CD4-positive, alpha-beta T cell treated with Interleukin-6 for 4 hours (primary cell): ENCODE measurements at regions not wholly inside any gene's neighbourhood (a gene's known extent, or its start where the extent isn't known, plus 50 kb on each side); places are given as distances from the start of the nearest gene placed in this dataset.
"Not testable (repeated sequence)": the region's sequence is repeated elsewhere in the genome, so short reads cannot be mapped to it uniquely, and the experiment has no call there.

ENCODE experiments used
- DNase-seq: peaks from one replicate; pipeline ENCODE4 v3.0.0-alpha.2; 2020; ENCODE audit warnings: mixed read lengths

DNA sequence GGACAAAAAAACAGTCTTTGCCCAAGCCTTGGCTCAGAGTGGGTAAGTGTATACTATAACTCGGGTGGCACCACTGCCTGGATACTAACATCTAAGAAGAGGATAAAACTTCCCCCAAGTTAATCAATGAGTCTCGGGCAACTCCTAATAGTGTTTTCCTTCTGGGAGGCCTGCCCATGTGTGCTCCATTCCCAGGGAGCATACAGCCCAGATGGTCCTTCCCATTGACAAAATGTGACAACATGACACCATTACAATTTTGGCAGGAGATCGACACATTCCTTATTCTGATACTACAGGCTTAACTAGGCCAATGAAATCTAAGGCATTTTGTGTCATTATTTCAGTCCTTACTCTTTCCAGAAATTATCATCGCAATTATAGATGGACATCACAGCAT is 52.7 kb upstream of the CRIM1 start:
- DNase-seq, result no peak

DNA sequence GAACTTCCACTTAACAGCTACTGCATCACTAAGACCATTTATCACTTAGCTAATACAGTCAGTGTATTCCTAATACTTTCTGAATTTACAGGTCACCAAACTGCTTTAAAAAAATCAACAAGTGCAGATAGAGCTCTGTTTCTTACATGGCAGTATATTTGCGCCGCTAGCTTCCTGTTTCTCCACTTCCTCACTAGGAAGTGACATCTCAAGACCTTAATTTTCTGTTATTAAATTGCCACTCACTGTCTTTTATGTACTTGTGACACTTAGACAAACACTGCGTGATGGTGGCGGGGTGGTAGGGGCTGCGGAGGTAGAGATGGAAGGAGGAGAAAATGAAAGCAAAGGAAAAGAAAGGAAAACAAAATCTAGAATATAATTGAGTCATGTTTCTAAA is 53.7 kb upstream of the CRIM1 start:
- DNase-seq, result no peak

DNA sequence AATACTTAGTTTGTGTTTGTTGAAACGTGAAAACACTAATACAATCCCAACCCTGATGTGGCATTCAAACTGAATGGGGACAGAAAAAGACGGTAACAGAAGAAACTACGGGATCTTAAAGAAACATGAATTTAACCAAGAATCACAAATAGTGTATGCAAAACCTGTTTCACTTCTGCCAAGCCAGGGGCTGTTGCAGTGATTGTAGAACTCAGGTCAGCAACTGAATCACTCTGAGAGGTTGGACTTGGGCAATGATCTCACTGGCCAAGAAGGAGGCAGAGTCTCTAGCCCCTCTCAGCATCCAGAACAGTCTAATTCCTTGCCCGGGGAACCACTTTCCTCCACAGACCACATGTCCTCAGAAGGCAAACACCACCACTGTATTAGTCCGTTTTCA is 54.9 kb upstream of the CRIM1 start:
- DNase-seq, result no peak

DNA sequence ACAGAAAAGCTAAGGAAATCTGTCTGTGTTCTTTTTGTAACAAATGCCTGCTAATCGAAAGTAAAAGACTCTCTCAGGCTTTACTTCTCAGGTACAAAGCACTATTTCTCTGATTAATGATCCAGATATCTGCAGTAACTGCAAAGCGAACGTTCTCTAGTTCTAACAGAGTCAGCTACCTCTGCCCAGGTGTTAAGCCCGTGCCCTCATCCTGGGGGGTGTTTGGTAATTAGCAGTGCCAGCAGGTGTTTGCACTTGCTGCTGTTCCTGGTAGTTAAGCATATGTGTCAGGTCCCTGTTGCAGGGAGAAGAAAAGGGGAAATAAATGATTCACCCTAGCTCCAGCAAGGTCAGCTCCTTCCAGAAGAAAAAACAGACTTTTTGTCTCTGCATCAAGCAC is 58.8 kb upstream of the CRIM1 start:
- no peak for DNase-seq

DNA sequence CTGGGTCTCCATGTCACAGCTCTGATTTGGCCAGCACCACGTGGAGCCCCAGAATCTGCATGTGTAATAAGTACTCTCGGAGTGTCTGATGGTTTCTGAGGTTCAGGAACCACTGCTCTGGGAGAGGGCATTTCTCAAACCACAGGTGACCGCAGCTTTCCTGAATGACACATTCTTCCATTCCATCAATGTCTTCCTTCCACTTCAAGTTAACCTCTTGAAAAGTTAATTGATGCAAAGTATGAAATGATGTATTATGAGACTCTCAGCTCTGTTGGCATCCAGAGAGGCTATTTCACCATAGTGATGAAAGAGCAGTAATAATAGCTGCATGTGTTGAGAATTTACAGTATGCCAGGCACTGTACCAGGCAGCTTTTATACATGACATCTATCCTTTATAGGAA is 61.3 kb upstream of the CRIM1 start:
- no peak for DNase-seq

DNA sequence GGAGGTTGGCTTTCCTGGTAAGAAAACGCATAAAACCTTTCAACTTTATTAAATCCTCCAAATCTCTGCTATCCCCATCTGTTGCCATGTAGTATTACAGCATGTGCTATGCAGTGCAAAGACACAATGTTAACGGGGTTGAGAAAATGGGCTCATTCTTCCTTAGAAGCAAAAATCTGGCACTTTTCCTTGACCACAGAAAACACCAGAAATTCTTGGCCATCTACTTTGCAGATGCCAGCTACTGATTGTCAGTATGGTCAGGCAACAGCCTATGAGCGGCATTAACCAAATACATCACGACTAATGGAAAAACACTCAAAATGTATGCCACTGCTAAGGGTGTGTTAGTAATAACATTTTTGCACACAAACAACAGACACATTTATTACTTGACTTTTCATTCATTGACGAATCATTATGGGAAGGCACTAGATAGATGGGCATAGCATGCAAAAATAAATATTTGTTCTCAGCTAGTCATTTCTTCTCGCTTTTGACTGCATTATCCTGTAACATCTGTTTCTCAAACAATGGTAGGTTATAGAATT is 65.2 kb upstream of the CRIM1 start:
- no peak for DNase-seq

DNA sequence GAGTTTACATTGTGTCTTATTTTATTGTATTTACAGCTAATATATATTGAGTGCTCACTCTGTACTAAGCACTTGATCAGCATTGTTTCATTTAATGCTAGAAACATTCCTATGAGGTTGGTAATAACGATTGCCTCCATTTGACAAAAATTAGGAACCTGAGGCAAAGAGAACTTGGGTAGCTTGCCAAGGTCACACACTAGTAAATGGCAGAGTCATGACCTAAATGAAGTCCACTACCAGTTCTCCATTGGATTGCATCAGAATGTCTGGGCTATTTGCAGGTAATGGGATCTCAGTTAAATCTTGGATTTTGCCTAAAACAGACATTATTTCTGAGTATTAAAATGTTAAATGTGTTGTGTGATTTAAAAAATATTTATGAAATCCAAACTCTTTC is 65.8 kb upstream of the CRIM1 start:
- no peak for DNase-seq

DNA sequence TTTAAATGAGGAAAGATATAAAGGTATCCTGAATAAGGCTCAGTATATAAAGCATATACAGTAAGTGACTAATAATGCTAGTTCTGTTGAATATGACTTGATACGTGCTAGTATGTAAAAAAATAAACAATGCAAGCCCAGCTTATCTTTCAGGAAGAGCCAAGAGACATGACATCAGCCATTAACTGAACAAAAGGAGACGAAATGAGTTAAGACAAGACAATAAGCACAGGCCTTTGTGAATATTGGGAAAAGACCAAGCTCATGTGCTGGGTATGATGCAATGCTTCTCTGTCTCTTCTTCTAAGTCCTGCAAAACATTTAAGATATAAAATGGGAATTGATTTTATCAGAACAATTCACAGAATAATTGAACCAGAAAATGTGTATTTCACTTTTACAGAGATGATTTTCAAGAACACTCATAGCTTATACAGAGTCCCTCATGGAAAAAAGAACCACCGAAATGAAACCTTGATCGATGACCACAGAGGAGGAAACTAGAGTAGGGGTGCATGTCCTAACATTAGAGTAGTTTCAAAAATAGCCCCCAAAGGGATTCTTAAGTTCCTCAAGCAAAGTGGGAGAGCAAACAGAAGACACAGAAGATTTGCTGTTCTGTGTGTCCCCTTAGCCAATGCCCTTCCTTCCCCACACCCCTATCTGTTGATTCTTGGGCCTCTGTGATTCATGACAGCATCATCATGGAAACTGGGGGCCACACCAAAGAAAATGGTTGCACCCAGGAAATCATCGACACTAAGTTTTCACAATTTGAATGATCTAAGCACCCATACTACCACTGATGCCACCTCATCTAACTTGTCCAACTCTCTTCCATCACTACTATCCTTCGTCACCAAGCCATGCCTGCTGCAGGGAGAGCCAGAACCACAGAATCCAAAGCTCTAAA is 68.0 kb upstream of the CRIM1 start:
- DNase-seq, result no peak

DNA sequence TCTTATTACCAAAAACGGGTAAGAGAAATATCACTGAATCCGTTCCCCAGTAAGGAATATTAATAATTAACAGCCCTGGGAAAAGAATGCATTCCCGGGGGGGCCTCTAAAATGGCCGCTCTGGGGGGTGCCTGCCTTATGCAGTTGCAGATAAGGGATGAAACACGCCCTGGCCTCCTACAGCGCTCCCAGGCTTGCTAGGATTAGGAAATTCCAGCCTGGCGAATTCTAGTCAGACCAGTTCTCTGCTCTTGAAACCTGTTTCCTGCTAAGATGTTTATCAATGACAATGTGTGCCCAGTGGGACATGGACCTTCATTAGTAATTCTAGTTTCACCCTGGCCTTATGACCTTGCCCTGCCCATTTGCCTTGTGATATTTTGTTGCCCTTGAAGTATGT is 76.1 kb upstream of the CRIM1 start:
- DNase-seq, result not testable (repeated sequence)

DNA sequence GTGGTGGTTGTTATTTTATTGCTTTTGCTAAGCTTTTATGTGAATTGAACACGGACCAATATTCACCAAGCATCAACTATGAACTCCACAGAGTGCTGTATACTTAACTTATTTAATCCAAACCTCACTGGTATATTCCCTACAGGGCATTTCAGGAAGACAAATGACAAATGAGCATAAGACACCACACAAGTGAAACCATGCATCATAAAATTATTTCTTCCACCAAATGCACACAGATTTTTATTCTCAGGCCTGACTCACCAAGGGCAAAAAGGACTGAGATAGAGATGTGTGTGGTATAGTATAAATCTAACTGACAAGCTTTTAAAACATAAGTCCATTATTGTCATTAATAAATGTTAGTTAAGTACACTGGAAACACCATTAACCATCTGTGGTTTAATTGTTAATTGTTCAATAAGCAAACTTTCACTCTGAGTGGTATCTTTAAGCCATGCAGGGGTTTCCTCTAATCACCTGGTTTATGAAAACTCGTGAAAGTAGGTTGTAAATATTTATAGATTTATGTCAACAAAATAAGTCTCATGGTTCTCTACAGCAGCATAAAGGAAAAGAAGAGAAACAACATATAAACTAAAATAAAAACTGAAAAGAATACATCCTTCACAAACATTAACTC is 77.6 kb upstream of the CRIM1 start:
- no peak for DNase-seq

DNA sequence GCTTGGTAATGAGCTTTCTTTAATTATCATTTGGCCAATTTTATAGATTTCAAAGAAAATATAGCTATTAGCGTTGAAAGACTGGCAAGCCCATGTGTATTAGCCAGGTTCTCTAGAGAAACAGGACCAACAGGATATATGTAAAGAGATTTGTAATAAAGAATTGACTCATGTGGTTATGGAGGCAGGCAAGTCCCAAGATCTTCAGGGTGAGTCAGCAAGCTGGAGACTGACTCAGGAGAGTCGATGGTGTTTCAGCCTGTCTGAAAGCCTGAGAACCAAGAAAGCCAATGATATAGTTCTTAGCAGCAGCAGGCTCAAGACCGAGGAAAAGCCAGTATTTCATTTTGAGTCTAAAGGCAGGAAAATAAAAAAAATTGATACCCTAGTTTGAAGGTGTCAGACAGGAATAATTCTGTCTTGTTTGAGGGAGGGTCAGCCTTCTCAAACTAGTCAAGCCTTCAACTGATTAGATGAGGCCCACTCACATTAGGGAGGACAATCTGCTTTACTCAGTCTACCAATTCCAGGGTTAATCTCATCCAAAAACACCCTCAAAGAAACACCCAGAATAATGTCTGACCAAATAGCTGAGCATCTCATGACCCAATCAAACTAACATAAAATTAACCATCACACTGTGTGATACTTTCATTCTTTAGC is 78.3 kb upstream of the CRIM1 start:
- no peak for DNase-seq

DNA sequence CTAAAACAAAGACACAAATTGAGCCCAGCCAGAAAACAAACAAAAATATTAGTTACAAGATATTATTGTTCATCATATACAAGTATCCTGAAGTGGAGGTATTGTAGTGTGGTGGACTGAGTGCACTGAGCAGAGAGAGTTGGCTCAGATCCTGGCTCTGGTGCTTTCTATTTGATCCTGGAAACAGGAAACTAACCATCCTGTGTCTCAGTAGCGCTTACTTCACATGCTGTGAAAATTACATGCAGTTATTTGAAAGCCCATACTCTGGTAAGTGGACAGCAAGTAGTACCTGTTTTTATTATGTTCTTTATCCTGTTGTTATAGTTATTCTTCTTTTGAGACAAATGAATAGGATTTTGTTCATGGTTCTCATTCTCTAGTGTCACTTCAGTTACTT is 84.3 kb upstream of the CRIM1 start:
- DNase-seq, result no peak

DNA sequence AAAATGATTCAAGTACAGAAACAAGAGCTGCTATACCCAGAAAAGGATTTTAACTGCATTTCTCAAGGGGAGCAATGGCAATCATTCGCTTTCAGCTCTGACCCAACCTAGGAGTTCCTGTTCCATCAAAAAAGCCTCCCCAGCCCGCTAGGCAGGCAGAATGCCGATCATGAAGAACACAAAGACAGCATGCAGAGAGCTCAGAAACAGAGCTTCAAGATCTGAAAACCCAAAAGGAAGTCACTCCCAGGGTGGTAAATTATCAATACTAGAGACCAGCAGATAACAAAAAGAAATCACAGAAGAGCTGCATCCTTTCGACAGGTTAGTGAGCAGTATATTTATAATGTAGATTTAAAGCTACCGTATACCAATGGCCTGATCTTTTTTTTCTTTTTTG is 84.8 kb upstream of the CRIM1 start:
- no peak for DNase-seq

DNA sequence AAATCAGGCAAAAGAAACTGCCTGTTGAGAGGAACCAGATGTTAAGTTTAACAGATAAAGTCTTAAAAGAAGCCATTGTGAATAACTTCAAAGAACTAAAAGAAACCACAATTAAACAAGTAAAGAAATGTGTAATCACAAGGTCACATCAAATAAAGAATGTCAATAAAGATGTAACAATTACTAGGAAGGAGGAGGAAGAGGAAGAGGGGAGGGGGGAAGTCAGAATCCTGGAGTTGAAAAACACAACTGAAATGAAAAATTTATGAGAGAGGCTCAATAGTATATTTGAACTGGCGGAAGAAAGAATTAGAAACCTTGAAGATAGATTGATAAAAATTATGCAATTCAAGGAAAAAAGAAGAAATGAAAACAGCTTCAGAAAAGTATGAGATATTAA is 88.4 kb upstream of the CRIM1 start:
- no peak for DNase-seq

DNA sequence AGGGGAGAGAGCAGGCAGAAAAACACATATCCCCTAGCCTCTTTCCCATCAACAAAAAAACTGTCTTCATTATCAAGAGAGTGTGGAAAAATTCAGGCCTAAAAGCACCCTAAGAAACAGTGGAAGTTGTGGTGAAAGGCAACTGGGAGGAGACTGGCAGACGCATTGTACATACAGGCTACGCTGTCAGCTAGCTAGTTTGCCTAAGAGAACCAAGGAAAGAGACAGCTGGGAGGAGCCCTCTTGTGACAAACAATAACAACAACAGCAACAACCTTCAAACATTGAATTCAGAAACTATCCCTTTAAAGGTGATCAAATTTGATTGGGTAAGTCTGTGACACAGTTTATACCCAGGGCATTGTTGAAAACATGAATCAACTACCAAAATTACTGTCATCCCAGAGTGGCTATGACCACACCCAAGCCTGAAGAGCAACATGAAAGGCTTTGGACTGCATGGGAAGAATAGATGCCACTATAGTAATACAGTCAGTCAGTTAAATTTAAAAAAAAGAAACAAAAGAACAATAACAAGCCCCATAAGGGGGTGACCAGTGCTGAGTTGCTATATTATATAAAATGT is 88.9 kb upstream of the CRIM1 start:
- no peak for DNase-seq

DNA sequence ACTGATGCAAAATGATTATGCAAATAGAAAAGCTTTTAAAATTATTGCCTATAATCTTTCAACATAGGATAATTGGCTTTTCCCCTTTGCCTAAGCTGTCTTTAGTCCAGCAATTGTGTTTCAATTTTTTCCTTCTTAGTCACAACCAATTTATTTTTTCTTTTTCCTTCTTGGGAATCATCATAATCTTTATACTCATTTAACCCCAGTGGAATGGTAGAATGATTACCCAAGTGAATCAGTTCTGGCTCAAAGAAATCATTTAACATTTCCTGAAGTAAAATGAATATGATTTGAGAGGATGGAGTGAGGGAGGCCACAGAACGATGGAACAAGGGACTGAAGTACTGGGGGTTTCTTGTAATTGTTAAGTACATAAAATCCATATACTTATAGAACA is 93.0 kb upstream of the CRIM1 start:
- DNase-seq, result no peak

DNA sequence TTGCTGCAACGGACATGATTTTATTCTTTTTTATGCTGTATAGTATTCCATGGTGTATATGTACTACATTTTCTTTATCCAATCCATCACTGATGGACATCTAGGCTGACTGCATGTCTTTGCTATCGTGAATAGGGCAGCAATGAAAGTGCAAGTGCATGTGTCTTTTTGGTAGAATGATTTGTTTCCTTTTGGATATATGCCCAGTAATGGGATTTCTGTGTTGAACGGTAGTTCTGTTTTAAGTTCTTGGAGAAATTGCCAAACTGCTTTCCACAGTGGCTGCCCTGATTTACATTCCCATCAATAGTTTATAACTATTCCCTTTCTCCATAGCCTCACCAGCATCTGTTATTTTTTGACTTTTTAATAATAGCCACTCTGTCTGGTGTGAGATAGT is 99.7 kb upstream of the CRIM1 start:
- DNase-seq, result no peak

DNA sequence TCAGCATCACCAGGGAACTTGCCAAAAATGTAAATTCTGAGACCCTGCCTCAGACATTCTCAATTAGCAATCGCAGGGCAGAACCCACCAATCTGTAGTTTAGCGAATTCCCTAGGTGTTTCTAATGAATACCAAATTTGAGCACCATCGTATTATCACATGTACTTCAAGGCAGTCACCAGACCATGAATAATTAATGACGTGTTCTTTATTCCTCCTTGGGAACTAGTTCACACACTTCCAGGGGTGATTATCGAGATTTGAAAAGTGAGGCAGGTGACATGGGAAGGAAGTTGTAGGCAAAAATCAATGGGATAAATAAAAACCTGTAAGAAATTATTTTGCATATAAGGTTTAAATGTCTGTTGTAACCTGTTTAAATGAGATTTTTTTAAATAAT is 102.5 kb upstream of the CRIM1 start:
- no peak for DNase-seq

DNA sequence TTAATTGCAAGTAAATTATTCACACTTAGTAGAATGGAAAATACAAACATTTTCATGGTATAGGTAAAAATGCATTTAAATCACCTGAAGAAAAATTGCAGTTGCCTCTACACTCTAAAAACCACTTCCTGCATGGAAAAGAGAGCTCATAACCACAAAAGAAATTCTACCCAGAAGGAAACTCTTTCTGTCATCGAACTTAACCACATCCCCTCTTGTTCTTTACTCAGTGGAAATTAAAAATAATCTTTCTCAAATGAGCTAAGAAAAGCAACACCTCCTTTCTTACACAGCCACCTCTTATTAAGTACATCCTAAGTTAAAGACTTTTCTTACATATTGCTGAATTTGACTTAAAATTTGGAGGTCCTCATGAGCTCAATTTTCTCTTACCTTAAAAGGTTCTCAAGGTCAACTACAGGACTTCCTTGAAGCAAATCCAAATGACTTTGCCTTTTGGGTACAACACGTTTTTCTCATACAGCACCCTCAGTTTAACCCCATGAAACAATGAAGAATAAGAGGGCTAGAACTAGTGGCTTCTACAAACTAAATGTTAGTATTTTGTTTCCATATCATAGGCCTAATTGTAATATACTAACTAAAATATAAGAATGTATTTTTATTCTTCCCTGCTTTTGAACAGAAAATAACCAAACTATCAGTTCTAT is 109.1 kb upstream of the CRIM1 start:
- no peak for DNase-seq

DNA sequence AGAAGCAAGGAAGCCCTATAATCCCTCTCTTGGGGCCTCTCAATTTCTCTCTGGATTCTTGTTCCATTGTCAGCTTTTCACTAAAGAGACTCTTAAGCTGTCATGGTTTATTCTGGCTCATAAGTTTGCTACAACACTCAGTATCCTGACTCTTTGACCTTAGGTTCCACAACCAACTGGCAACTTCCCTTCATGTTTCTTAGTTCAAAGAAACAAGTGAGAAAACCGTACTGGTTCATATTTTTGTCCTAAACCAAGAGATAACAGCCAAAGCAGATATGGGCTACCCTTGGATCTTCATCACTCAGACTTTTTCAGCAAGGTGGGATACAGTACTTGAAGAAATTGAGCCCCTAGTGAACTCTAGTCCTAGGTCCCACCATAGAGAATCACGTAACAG is 109.9 kb upstream of the CRIM1 start:
- DNase-seq, result no peak

DNA sequence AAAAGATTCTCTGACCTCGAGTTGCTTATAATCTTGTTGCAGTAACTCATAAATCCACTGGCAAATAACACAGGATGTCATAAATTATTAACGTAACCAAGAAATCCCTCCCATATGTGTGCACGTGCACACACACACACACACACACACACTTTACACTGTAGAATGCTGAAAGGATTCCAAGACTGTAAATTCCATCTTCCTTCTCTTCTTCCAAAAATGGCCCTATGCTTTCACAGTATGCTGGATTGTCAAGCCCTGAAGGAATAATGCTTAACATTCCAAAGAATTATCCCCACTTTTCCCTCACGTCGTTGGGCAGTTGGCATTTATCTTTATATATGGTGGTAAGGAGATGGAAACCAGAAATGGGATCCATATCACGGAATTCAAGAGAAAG is 117.5 kb upstream of the CRIM1 start:
- no peak for DNase-seq

DNA sequence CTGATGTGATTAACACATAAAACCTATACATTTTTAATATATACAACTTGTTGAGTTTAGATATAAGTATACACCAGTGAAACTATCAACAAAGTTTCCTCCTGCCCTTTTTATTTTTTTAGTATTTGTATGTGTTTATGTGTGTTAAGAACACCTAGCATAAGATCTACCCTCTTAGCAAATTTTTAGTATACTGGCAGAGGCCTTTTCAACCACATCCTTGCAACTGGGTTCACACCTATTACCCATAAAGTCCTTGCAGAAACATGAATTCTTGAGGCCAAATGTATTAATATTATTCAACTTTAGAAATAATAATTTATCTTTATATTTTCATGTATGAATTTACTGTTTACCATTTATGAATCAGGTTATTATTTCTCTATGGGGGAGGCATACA is 119.7 kb upstream of the CRIM1 start:
- DNase-seq, result no peak

DNA sequence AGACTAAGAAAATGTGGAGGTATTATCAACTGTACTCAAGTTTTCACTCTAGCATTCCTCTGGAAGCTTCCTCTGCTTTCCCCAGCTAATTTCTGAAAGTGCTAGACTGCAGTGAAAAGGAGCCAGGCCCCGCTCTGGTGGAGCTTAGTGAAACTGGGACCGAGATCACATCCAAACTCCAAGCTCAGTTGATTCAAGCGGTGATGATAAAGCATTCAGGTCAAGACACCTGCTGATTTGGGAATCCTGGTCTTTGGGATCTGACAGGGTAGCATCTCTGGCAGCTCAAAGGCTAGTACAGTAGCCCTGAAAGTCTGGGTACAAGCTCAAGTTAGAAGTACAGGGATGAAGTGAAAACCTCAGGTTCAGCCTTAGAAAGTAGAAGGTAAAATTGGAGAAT is 120.2 kb upstream of the CRIM1 start:
- no peak for DNase-seq
